ENCODE measurements at regions not wholly inside any gene's neighbourhood (a gene's known extent, or its start where the extent isn't known, plus 50 kb on each side); places are given as distances from the start of the nearest gene placed in this dataset.
A peak's percentile ranks its signal among the peaks of the same experiment; 100 is the strongest.

GRCh38 chr13:107822006-107822405, 393.3 kb downstream of the LIG4 start (continued):
- TF ChIP-seq ZNF416 (CRISPR knock-in tag; IDR thresholded peaks at IDR 0.05) (no peak), STAT6 (CRISPR knock-in tag; conservative IDR thresholded peaks at IDR 0.05; ENCODE audit: low read depth) (no peak), ZNF138 (CRISPR knock-in tag; conservative IDR thresholded peaks at IDR 0.05) (no peak), ZNF317 (CRISPR knock-in tag; IDR thresholded peaks at IDR 0.05; ENCODE audit: borderline replicate concordance, low read depth) (no peak)

- Mint-ChIP-seq H3K27ac (0 out of 2 replicates have a peak overlapping the region, but pooled peaks have one; percentile 19), H3K9me3 (no peaks in the 10 kb centered on the region), H3K4me3 (no peak overlapping the region), H3K4me1 (peaks cover 56% of the 10 kb centered on the region), H3K36me3 (no peaks in the 10 kb centered on the region), H3K27me3 (ENCODE audit: low read depth) (no peaks in the 10 kb centered on the region)
- ATAC-seq (no peak), DNase-seq (ENCODE audit: low spot score) (no peak)
- POLR2A ChIA-PET, result no interaction called here
- CTCF ChIA-PET, result interaction anchor here (0.9 kb wide), 1 partner anchor 108 kb away, joined by 3 read pairs; no protein-coding TSS in a partner anchor
- no peak for TF ChIP-seq CBFB (CRISPR knock-in tag; IDR thresholded peaks at IDR 0.05; ENCODE audit: low read depth)
- TF ChIP-seq, protein P1, sequence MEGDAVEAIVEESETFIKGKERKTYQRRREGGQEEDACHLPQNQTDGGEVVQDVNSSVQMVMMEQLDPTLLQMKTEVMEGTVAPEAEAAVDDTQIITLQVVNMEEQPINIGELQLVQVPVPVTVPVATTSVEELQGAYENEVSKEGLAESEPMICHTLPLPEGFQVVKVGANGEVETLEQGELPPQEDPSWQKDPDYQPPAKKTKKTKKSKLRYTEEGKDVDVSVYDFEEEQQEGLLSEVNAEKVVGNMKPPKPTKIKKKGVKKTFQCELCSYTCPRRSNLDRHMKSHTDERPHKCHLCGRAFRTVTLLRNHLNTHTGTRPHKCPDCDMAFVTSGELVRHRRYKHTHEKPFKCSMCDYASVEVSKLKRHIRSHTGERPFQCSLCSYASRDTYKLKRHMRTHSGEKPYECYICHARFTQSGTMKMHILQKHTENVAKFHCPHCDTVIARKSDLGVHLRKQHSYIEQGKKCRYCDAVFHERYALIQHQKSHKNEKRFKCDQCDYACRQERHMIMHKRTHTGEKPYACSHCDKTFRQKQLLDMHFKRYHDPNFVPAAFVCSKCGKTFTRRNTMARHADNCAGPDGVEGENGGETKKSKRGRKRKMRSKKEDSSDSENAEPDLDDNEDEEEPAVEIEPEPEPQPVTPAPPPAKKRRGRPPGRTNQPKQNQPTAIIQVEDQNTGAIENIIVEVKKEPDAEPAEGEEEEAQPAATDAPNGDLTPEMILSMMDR (IDR thresholded peaks at IDR 0.05), result no peak
- TF ChIP-seq OVOL2 (CRISPR knock-in tag; IDR thresholded peaks at IDR 0.05; ENCODE audit: borderline replicate concordance), result no peak
- no peak for TF ChIP-seq EMX1 (CRISPR knock-in tag; IDR thresholded peaks at IDR 0.05)
- TF ChIP-seq FOXP4 (CRISPR knock-in tag; IDR thresholded peaks at IDR 0.05), result no peak
- TF ChIP-seq SOX15 (CRISPR knock-in tag; IDR thresholded peaks at IDR 0.05), result no peak
- TF ChIP-seq ZNF232 (CRISPR knock-in tag; IDR thresholded peaks at IDR 0.05), result no peak
- TF ChIP-seq ZSCAN18 (CRISPR knock-in tag; IDR thresholded peaks at IDR 0.05), result no peak
- TF ChIP-seq NFE2L1 (CRISPR knock-in tag; IDR thresholded peaks at IDR 0.05), result no peak
- no peak for TF ChIP-seq PRDM15 (CRISPR knock-in tag; IDR thresholded peaks at IDR 0.05)
- no peak for TF ChIP-seq ESRRA (CRISPR knock-in tag; IDR thresholded peaks at IDR 0.05; ENCODE audit: borderline replicate concordance)
- TF ChIP-seq, protein P2, sequence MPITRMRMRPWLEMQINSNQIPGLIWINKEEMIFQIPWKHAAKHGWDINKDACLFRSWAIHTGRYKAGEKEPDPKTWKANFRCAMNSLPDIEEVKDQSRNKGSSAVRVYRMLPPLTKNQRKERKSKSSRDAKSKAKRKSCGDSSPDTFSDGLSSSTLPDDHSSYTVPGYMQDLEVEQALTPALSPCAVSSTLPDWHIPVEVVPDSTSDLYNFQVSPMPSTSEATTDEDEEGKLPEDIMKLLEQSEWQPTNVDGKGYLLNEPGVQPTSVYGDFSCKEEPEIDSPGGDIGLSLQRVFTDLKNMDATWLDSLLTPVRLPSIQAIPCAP (CRISPR knock-in tag; IDR thresholded peaks at IDR 0.05), result no peak
- no peak for TF ChIP-seq JUN (CRISPR knock-in tag; IDR thresholded peaks at IDR 0.05)
- TF ChIP-seq FOXK1 (CRISPR knock-in tag; IDR thresholded peaks at IDR 0.05), result no peak
- TF ChIP-seq, protein P3, sequence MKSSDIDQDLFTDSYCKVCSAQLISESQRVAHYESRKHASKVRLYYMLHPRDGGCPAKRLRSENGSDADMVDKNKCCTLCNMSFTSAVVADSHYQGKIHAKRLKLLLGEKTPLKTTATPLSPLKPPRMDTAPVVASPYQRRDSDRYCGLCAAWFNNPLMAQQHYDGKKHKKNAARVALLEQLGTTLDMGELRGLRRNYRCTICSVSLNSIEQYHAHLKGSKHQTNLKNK (CRISPR knock-in tag; IDR thresholded peaks at IDR 0.05), result no peak
- TF ChIP-seq, protein P4, sequence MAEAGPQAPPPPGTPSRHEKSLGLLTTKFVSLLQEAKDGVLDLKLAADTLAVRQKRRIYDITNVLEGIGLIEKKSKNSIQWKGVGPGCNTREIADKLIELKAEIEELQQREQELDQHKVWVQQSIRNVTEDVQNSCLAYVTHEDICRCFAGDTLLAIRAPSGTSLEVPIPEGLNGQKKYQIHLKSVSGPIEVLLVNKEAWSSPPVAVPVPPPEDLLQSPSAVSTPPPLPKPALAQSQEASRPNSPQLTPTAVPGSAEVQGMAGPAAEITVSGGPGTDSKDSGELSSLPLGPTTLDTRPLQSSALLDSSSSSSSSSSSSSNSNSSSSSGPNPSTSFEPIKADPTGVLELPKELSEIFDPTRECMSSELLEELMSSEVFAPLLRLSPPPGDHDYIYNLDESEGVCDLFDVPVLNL (CRISPR knock-in tag; IDR thresholded peaks at IDR 0.05; ENCODE audit: borderline replicate concordance, low read depth), result no peak
- no peak for TF ChIP-seq CREB1 (CRISPR knock-in tag; IDR thresholded peaks at IDR 0.05)
- no peak for TF ChIP-seq SMAD4 (CRISPR knock-in tag; IDR thresholded peaks at IDR 0.05)
- TF ChIP-seq TCF7 (CRISPR knock-in tag; IDR thresholded peaks at IDR 0.05; ENCODE audit: low read depth), result no peak
Observed at GRCh38 chr13:107821492-107821891, 393.8 kb downstream of the LIG4 start.
